Left lobe of liver (tissue), 2 donors: ENCODE measurements at regions not wholly inside any gene's neighbourhood (a gene's known extent, or its start where the extent isn't known, plus 50 kb on each side); places are given as distances from the start of the nearest gene placed in this dataset.
"Not testable (repeated sequence)": the region's sequence is repeated elsewhere in the genome, so short reads cannot be mapped to it uniquely, and the experiment has no call there.

ENCODE experiments used
- ATAC-seq: fragments of 200-7000 bp; cut with Tn5 transposase; one replicate; pipeline ENCODE4 v1.9.1; 2020; ENCODE audit warnings: mild to moderate bottlenecking, moderate library complexity
- DNase-seq: peaks from one replicate; pipeline ENCODE4 v3.0.0-alpha.2; 2020; ENCODE audit warnings: low spot score
- donor health status: DM: no; HTN: no; CAD: no; lungs with moderate emphysema.
- donor health status: DM: no; HTN: yes; CAD: no.

DNA sequence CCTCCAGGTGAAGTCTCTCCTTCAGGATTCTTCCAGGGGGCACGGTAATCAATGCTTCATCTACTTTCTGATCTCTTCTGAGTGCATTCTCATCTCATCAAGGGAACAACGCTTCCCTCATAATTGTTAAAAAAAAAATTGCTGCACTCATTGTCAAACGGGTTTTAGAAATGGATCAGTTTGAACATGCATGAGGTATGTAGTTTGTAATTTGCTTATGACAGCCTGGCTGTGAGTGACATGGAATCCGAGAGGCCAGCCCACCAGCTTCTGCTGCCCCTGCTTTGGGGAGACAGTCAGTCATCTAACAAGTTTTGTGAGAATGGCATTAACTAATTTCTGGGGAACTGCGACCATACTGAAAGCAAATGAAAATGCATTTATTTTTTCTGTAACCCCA is 791.9 kb upstream of the SOX11 start:
- DNase-seq (no peak), ATAC-seq (no peak)

DNA sequence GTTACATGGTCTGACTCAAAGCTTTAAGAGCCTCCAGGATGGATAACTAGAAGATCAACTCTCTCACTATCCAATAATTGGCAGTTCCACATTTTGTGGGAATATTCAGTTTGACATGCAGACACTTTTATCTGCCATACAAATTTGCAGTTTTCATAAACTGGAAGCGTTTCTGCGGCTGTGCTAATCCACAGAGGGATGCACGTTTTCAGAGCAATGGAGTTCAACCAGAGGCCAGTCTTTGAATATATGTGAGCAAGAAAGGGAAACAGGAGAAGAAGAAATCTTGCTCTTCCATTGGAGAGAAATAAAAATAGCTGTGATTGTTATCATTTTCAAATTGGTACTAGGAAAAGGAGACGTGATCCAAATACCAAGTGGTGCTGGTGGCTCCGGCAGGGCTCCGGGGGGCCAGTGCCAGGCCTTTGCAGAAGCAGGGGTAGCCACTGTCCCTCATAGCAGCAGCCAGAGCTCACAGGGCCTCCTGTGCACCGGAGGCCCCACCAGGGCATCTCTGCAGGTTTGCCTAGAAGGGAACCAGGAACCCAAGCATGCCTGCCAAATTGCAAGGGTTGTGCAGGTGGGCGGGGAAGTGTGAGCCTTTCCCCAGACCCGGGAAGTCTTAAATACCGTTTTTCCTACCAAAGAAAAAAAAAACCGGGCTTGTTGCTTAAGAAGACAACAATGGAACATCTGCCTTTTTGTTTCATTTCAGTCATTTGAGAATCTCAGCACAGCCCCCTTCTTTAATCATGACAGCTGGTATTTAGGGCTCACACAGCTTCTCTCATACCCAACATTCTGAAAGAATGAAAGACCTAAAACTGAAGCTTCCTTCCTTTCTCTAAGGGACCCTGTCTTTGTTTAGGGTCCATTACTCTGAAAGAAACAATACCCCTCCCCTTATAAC is 791.1 kb upstream of the SOX11 start:
- ATAC-seq: no peak
- no peak for DNase-seq

GRCh38 chr2:4903656-4904348 is 788.4 kb upstream of the SOX11 start:
- ATAC-seq: no peak
- no peak for DNase-seq

DNA sequence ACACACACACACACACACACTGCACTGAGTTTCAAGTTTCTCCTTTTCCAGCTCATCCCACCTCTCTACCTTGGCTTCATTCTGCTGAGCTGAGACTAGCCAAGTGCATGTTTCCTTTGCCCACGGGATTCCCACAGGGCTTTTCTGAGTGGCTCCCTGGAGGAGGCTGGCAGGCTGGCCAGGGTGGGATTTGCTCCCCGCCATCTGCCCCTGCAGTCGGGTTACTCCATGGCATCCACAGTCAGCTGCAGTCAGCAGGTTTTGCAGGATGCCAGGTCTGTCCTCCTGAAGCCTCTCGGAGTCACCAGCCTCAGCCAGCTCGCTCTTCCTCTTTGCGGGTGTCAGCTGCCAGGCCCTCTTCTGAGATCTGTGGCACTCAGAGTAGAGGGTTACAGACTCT is 783.7 kb upstream of the SOX11 start:
- no peak for DNase-seq
- no peak for ATAC-seq

DNA sequence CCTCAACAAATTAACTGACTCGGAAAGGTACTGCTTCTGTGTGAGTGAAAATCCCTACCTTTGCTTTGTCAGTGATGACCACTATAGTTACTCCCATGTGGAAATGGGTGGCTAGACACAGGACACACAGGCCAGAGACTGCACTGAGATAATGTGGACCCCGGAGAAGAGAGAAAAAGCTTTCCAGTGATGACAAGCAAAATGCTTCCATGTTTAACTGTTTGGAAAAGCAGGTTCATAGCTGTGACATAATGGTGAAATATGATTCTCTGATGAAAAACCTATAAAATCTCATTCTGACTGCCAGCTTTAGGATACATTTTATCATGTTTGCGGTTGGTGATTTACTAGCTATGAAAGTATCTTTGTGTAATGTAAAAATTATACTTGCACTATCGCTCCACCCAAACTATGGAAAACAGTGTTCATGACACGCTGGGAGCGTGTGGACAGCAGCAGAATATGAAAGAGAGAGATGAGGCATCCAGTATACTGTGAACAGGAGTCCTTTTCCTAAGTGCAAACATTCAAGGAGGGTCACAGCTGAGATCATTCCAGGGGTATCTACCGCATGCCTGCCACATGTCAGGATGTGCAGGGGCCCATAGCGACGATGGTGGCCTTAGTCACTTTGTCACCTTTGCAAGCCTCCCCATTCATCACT is 782.7 kb upstream of the SOX11 start:
- ATAC-seq: no peak
- DNase-seq: no peak

DNA sequence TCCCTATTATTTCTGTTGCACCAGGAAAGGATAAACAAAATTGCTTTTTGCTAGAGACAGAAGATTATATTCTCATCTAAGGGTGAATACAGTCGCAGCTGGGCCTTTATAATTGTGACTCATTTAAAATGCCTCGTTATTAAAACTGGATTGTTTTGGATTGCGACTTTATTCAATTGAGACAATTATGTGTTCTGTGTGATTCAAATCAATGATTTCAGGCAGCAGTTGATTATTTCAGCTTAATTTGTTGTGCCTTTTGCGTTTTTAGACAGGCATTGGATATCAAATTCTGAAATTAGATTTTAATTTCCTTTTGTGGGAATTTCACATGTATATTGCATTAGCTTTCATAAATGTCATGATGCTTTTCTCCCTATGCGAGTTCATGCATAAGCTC is 778.1 kb upstream of the SOX11 start:
- DNase-seq: no peak
- ATAC-seq: no peak

DNA sequence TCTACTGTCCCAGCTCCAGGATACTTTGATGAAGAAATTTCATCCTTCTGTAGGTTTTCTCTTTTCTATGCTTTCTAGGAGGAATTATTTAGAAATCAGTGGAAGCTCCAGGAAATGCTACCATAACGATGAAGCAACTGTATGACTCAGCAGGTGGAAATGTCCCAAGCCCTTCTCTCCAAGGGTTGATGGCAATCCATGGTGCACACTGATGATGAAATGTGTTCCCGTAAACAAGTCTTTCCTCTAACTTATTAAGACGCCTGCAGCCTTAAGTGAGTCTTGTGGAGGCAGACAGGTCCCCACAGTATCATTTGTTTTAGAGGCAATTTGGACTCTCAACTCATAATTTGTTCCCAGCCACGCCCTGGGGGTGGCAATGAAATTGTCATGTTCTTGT is 777.6 kb upstream of the SOX11 start:
- DNase-seq (no peak), ATAC-seq (no peak)

GRCh38 chr2:4915357-4915756 is 776.8 kb upstream of the SOX11 start:
- DNase-seq (no peak), ATAC-seq (no peak)

DNA sequence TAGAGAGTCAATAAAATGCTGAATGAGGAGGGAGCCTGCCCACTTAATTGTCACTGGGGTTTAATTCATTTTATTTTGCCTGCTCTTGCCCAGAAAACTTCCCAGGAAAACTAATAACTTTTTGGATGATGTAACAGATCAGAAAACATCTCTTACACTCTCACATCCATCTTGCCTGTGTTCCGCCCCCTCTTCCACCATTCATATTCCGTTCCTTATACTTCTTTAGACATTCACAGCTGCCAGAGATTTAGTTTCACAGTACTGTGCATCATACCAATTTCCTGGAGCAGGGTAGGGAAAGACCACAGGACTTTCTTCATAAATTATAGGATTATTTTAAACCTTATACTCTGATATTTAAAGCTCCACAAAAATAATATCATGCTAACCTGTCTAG is 776.1 kb upstream of the SOX11 start:
- DNase-seq (no peak), ATAC-seq (no peak)

DNA sequence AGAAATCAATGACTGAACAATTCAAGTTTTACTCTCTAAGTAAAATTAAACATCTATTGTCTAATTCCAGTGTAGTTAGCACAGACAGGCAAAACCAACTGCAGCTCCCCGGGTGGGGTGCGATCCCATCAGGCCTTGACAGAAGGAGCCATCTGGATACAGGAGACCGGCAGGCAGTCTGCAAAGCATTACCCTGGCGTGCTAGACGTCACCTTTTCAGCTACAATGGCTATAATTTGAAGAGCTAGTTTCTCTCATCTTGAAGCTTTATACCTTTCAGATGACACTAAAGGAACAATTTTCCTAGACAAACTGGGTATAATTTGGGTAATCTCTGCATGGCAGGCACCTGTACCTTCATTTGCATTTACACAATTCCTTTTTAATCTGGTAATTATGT is 761.5 kb upstream of the SOX11 start:
- no peak for DNase-seq
- ATAC-seq: no peak

DNA sequence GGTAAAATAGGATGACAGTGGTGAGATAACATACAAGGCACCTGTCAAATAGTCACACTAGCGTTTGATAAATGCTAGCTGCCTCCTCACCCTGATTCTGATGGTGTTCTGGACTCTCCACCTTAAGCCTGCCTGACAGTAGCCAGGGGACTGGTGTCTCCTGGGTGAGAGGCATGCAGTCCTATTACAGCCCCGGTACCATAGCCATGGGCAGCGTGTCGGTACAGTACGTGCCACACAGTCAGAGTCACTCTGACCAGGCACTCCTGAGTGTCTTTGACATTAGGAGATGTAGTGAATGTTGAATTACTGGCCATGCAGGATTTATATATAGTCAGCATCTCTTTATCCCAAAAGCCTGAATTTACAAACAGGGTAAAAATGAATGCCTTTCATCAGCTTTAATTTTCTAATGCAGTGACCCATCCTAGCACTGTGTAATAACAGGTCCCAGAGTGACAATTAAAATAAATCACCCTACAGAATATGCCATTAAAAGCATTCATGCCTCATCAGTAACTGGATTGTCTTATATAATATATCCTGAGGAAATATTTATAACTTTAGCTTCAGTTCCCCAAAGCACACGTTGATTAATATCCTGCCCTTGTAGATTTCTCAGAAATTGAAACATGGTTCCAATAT is 760.3 kb upstream of the SOX11 start:
- no peak for ATAC-seq
- DNase-seq: no peak

GRCh38 chr2:4935291-4935690 is 756.9 kb upstream of the SOX11 start:
- ATAC-seq, DNase-seq: not testable (repeated sequence)

- no peak for DNase-seq
These were observed 754.6 kb upstream of the SOX11 start for GRCh38 chr2:4937550-4937949.

DNA sequence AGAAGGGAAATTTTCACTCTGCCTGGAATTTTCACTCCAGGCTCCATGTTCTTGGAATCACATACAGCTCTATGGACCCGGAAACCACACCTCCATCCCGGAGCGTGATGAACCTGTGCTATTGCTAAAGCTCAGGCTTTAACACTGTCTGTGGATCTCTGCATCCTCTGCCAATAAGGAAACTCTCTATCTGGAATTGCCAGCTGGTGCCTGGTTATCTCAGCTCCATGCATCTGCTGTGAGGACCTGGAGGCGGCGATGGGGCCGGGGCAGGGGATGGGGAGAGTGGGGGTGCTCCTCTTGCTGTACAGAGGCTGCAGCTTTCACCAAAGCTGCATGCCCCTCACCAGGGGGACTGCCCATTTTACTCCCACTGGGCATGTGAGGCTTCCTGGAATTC is 754.0 kb upstream of the SOX11 start:
- no peak for ATAC-seq
- DNase-seq: no peak

More at GRCh38 chr2:4937550-4937949, 754.6 kb upstream of the SOX11 start:
- no peak for ATAC-seq

DNA sequence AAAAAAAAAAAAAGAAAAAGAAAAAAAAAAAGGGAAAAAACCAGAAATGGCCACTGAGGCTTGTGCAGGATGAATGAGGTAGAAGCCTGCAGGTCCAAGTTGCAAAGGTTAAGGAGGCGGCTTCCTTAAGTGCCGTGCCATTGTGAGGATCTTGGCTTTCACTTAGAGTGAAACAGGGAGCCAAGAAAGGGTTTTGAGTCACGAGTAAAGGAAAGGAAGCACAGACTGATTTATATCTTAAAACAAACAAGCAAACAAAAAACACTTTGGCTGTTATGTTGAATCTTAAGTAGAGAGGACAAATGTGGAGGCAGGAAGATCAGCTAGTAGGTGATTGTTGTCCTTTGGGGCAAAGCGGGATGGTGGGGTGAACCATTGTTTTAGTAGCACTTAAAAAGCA is 749.7 kb upstream of the SOX11 start:
- ATAC-seq (no peak), DNase-seq (no peak)

DNA sequence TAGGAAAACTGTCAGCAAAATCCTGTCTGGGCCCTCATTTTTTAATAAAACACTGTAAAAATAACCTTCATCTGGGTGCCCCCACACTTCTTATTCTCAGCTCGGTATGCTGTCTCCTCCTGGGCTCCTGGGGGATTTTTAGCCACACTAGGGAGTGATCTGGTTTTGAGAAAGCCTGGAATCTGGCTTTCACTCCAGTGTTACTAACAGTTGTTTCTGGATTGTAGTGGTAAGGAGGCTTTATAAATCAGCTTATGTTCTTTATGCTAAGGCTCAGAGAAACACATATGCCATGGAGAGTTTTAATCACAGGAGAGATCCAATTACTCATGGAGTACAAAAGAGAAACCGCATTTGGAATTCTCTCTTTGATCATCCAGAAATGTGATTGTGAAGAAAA is 744.3 kb upstream of the SOX11 start:
- ATAC-seq: no peak
- no peak for DNase-seq

GRCh38 chr2:4951368-4951767 is 740.8 kb upstream of the SOX11 start:
- no peak for ATAC-seq
- no peak for DNase-seq

DNA sequence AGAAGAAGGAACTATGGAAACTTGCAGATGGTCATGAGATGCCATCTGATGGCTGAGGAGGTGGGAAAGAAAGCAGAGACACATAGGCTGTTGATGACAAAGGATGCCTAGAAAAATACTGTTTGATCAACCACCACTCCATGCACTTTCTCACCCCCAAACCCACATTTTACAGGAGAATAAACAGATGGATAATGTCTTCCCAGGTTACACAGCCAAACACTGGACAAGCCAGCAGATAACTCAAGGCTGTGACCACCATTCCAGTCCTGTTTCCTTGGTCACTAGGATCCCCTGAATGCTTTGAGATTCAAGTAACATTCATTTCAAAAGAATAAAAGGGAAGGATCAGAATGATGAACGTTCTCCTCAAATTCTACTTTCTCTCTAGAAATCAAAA is 733.0 kb upstream of the SOX11 start:
- ATAC-seq (no peak), DNase-seq (no peak)

DNA sequence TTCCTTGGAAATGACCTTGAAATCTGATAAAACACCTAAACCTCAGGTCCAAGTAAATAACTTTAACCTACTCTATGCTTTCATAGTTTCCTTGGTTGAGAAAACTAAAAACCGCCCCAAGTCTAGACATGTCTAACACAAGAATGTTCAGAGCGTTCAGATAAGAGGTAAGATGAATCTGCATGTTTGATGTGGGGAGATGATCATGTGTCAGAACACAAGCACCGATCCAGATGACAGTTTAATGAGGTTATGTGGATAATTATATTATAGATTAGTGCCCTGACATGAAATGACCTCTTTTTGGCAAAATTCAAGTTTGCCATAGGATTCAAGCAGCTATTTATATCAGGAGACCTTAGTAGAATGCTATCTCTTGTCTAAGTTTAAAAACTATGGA is 729.8 kb upstream of the SOX11 start:
- no peak for DNase-seq
- ATAC-seq: no peak

- ATAC-seq: no peak
- no peak for DNase-seq
These were observed 729.1 kb upstream of the SOX11 start for GRCh38 chr2:4963106-4963505.

DNA sequence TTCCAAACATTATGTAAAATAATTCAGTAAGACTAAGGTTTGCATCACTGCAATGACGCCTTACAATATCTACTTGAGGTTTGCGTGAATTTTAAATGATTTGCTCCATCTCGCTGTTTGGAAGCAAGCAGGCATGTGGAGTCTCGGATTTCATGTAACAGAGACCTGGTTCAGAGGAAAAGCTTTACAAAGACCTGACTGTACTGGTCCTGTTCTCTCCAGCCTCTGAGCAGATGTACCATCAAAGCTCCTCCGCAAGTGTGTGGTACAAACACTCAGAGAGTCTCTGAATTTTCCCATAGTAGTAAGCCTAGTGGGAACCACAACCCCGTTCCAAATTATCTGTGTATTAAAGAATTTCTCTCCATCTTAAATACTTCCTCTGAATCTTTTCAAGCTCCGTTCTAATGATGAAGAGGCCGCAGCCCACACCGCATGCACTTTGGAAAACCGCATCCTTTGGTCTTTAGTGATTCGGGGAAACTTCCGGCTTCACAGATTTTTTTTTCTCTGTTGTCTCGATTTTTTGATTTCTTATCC is 728.1 kb upstream of the SOX11 start:
- DNase-seq (no peak), ATAC-seq (no peak)
